BJ (cell line): ENCODE measurements at regions not wholly inside any gene's neighbourhood (a gene's known extent, or its start where the extent isn't known, plus 50 kb on each side); places are given as distances from the start of the nearest gene placed in this dataset.
"Not testable (repeated sequence)": the region's sequence is repeated elsewhere in the genome, so short reads cannot be mapped to it uniquely, and the experiment has no call there.

ENCODE experiments used
- CTCF ChIA-PET: fragments of 350-600 bp; formaldehyde crosslinking; extraction: SDS; loops from one replicate; lab custom pipeline; 2021; ENCODE audit warnings: antibody characterized with exemption, inconsistent platforms; lab: Yijun Ruan, JAX
- POLR2A ChIA-PET: fragments of 300-600 bp; sonication (Branson Sonifier 250); formaldehyde crosslinking; extraction: SDS; loops from one replicate; lab custom pipeline; 2021; ENCODE audit warnings: antibody characterized with exemption; lab: Charles Lee
- DNase-seq: peaks from one replicate; pipeline ENCODE4 v3.0.0-alpha.2; 2011; ENCODE audit warnings: low read depth
- H3K27me3 ChIP-seq: 2 replicates; pipeline ENCODE4 v1.6.0; 2011; ENCODE audit warnings: low read length; ENCODE audit not compliant: control insufficient read depth, insufficient read depth
- H3K36me3 ChIP-seq: 2 replicates; pipeline ENCODE4 v1.5.1; 2011; ENCODE audit warnings: low read length; ENCODE audit not compliant: control insufficient read depth, insufficient read depth
- H3K4me3 ChIP-seq: 2 replicates; pipeline ENCODE4 v1.5.1; 2011; ENCODE audit warnings: low read depth, mild to moderate bottlenecking, control low read depth, low read length
- CTCF ChIP-seq: IDR thresholded peaks from 2 replicates; pipeline ENCODE4 v1.5.1; 2011; ENCODE audit warnings: low read depth, mild to moderate bottlenecking, control low read depth, inconsistent platforms, low read length, moderate library complexity; ENCODE audit not compliant: insufficient read depth

DNA sequence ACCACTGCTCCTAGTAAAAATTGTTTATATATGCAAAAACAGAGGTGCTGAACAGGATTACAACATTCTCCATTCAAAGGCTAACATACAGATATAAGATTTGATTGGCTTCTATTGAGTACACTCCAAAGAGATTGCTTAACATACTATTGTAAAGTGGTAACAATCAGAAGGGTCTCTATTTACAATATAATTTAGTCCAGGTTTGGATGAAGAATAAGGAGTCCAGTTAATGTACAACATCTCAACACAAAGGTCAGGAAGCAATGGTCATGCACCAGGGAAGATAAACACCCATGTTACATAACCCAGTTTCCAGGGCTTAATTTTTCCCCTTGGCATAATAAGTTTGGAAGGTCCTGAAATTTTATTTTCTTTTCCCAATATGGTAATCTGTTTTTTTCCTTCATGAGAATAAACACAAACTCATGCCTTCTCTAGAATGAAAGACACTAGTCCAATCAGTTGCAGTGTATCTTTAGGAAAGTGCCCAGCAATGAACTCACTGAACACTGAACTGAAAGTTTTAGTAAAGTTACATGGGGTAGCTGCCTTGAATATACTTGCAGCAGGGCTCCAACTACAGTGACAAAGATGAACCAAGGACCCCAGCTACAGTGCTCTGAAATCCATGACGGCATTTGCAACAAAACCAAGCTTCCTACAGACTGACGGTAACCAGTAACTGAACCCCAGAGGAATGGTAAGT lies 255.3 kb upstream of the GJE1 start:
- CTCF ChIA-PET: no interaction called here
- Histone ChIP-seq H3K27me3 (no peaks in the 10 kb centered on the region), H3K4me3 (no peak overlapping the region), H3K36me3 (no peaks in the 10 kb centered on the region)
- POLR2A ChIA-PET: interaction anchor here (0.6 kb wide), 1 partner anchor 48 kb away, joined by 4 read pairs; no protein-coding TSS in a partner anchor
- TF ChIP-seq CTCF: no peak
- no peak for DNase-seq

GRCh38 chr6:141874930-141875602 lies 257.7 kb upstream of the GJE1 start:
- TF ChIP-seq CTCF: no peak
- CTCF ChIA-PET: no interaction called here
- H3K4me3 ChIP-seq: no peak overlapping the region
- peak; percentile 4 for DNase-seq
- no peaks in the 10 kb centered on the region for H3K27me3 ChIP-seq
- H3K36me3 ChIP-seq: no peaks in the 10 kb centered on the region
- POLR2A ChIA-PET: no interaction called here

GRCh38 chr6:141869509-141869908 lies 263.2 kb upstream of the GJE1 start:
- H3K4me3 ChIP-seq, DNase-seq, CTCF ChIA-PET, POLR2A ChIA-PET, H3K36me3 ChIP-seq, H3K27me3 ChIP-seq: not testable (repeated sequence)

DNA sequence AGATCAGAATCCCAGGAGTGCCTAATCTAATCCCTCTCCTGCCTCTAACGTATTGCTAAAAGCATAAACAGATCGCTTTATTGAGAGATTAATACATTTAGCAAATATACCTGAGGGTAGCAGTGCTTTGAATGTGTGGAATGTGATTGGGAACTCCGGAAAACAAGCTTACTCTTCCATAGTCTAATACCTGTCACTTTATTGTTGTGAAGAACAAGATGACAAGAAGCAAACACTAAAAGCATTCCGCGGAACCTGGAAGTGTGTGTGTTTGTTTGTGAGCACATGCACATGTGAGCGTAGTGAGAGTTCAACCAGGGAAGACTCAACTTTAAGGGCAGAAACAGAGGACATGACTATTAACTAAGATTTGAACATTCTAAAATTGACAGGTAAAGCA lies 265.0 kb upstream of the GJE1 start:
- TF ChIP-seq CTCF: no peak
- Histone ChIP-seq H3K27me3 (no peaks in the 10 kb centered on the region), H3K36me3 (no peaks in the 10 kb centered on the region), H3K4me3 (no peak overlapping the region)
- ChIA-PET CTCF (no interaction called here), POLR2A (no interaction called here)
- no peak for DNase-seq

- peak; percentile 8 for DNase-seq
- CTCF ChIA-PET: no interaction called here
- H3K27me3 ChIP-seq: no peaks in the 10 kb centered on the region
- no peaks in the 10 kb centered on the region for H3K36me3 ChIP-seq
- no peak for TF ChIP-seq CTCF
- no peak overlapping the region for H3K4me3 ChIP-seq
- POLR2A ChIA-PET: no interaction called here
Observed at GRCh38 chr6:141866731-141867497, 265.8 kb upstream of the GJE1 start.
